Endodermal cell (in vitro differentiated cells): ENCODE measurements at regions not wholly inside any gene's neighbourhood (a gene's known extent, or its start where the extent isn't known, plus 50 kb on each side); places are given as distances from the start of the nearest gene placed in this dataset.

Experiments
- DNase-seq: peaks from one replicate; pipeline ENCODE4 v3.0.0-alpha.2; 2017
- H3K27ac ChIP-seq: 2 replicates; pipeline ENCODE4 v1.5.1; 2013; ENCODE audit warnings: mild to moderate bottlenecking, low read depth, low read length, moderate library complexity
- H3K27me3 ChIP-seq: 2 replicates; pipeline ENCODE4 v1.6.1; 2013; ENCODE audit warnings: mild to moderate bottlenecking, low read length, moderate library complexity; ENCODE audit not compliant: insufficient read depth, control insufficient read depth, poor library complexity, severe bottlenecking
- H3K36me3 ChIP-seq: 2 replicates; pipeline ENCODE4 v1.7.0; 2013; ENCODE audit warnings: mild to moderate bottlenecking, low read length, moderate library complexity; ENCODE audit not compliant: control insufficient read depth, insufficient read depth
- H3K4me1 ChIP-seq: one replicate; pipeline ENCODE4 v1.7.0; 2013; ENCODE audit warnings: low read length; ENCODE audit not compliant: control insufficient read depth, insufficient read depth
- H3K4me3 ChIP-seq: 2 replicates; pipeline ENCODE4 v1.5.1; 2013; ENCODE audit warnings: mild to moderate bottlenecking, low read length, moderate library complexity
- H3K9ac ChIP-seq: 2 replicates; pipeline ENCODE4 v1.6.1; 2013; ENCODE audit warnings: mild to moderate bottlenecking, low read length, moderate library complexity; ENCODE audit not compliant: poor library complexity, severe bottlenecking; ENCODE audit errors: extremely low read depth
- H3K9me3 ChIP-seq: 2 replicates; pipeline ENCODE4 v1.6.1; 2013; ENCODE audit warnings: mild to moderate bottlenecking, low read length, moderate library complexity; ENCODE audit not compliant: control insufficient read depth
- H3K27ac Mint-ChIP-seq: 2 replicates; pipeline ENCODE4 v1.8.0; 2020; ENCODE audit warnings: mixed read lengths
- H3K27me3 Mint-ChIP-seq: 2 replicates; pipeline ENCODE4 v1.8.0; 2021; ENCODE audit warnings: mild to moderate bottlenecking, mixed read lengths; ENCODE audit not compliant: insufficient read depth
- H3K36me3 Mint-ChIP-seq: 2 replicates; pipeline ENCODE4 v1.8.0; 2020; ENCODE audit warnings: low read depth, mixed read lengths
- H3K4me1 Mint-ChIP-seq: 2 replicates; pipeline ENCODE4 v1.8.0; 2020; ENCODE audit warnings: mixed read lengths
- H3K4me3 Mint-ChIP-seq: 2 replicates; pipeline ENCODE4 v1.8.0; 2020; ENCODE audit warnings: mild to moderate bottlenecking, moderate library complexity, mixed read lengths
- H3K9me3 Mint-ChIP-seq: 2 replicates; pipeline ENCODE4 v1.8.0; 2020; ENCODE audit warnings: mild to moderate bottlenecking, mixed read lengths
- WGBS, 2 experiments: methylation state at CpG; one replicate each; pipeline versions ENCODE4 v1.1.5 to v1.1.7; 2013; ENCODE audit warnings: missing lambda C conversion rate in 2 of 2, mixed read lengths in 1 of 2; ENCODE audit not compliant: insufficient coverage in 1 of 2, insufficient read length in 1 of 2; 5-methylcytosine and 5-hydroxymethylcytosine counted together
- TF ChIP-seq, protein P1 (sequence below): fragments of 200-600 bp; sonication (generic); conservative IDR thresholded peaks from 2 replicates; pipeline ENCODE4 v1.5.0; 2021; ENCODE audit warnings: antibody characterized with exemption, mild to moderate bottlenecking

GRCh38 chr5:28219539-28219938 lies 1181.2 kb upstream of the CDH9 start:
- H3K27me3 ChIP-seq, result no peaks in the 10 kb centered on the region
- H3K9ac ChIP-seq, result no peak overlapping the region
- H3K27ac ChIP-seq, result no peak overlapping the region
- no peak overlapping the region for H3K4me3 Mint-ChIP-seq
- H3K27ac Mint-ChIP-seq, result no peak overlapping the region
- peaks cover 3% of the 10 kb centered on the region for H3K9me3 Mint-ChIP-seq
- H3K36me3 ChIP-seq, result no peaks in the 10 kb centered on the region
- no peaks in the 10 kb centered on the region for H3K9me3 ChIP-seq
- H3K4me1 ChIP-seq, result no peaks in the 10 kb centered on the region
- no peaks in the 10 kb centered on the region for H3K4me1 Mint-ChIP-seq
- no peak for DNase-seq
- no peaks in the 10 kb centered on the region for H3K36me3 Mint-ChIP-seq
- TF ChIP-seq, protein P1, sequence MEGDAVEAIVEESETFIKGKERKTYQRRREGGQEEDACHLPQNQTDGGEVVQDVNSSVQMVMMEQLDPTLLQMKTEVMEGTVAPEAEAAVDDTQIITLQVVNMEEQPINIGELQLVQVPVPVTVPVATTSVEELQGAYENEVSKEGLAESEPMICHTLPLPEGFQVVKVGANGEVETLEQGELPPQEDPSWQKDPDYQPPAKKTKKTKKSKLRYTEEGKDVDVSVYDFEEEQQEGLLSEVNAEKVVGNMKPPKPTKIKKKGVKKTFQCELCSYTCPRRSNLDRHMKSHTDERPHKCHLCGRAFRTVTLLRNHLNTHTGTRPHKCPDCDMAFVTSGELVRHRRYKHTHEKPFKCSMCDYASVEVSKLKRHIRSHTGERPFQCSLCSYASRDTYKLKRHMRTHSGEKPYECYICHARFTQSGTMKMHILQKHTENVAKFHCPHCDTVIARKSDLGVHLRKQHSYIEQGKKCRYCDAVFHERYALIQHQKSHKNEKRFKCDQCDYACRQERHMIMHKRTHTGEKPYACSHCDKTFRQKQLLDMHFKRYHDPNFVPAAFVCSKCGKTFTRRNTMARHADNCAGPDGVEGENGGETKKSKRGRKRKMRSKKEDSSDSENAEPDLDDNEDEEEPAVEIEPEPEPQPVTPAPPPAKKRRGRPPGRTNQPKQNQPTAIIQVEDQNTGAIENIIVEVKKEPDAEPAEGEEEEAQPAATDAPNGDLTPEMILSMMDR, result no peak
- no peak overlapping the region for H3K4me3 ChIP-seq
- H3K27me3 Mint-ChIP-seq, result no peaks in the 10 kb centered on the region

DNA sequence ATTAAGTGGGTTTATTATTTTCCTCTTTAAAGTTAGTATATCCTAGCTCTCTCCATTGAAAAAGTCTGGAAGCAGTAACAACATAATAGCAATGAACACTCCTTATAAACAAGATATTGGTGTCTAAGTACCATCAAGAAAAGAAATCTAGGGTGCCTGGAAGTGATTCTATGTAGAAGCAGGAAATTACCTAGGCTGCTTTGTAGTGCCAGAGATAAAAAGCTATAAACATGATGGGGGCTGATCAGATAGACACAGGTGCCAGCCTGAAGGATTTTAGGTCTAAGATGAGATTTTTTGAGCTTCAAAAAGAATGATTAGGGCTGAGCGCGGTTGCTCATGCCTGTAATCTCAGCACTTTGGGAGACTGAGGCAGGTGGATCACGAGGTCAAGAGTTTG lies 1179.3 kb upstream of the CDH9 start:
- H3K27ac Mint-ChIP-seq, result no peak overlapping the region
- no peak for DNase-seq
- H3K4me1 Mint-ChIP-seq, result no peaks in the 10 kb centered on the region
- H3K27me3 Mint-ChIP-seq, result no peaks in the 10 kb centered on the region
- no peaks in the 10 kb centered on the region for H3K27me3 ChIP-seq
- H3K4me1 ChIP-seq, result no peaks in the 10 kb centered on the region
- WGBS, 2 experiments, result 98% methylated on average over 3 of the region's 3 CpGs; no CpG with 5 or more reads in 1 of the 2 experiments
- no peaks in the 10 kb centered on the region for H3K9me3 ChIP-seq
- H3K36me3 Mint-ChIP-seq, result no peaks in the 10 kb centered on the region
- H3K9ac ChIP-seq, result no peak overlapping the region
- H3K9me3 Mint-ChIP-seq, result peaks cover 3% of the 10 kb centered on the region
- TF ChIP-seq, protein P1, result no peak
- no peak overlapping the region for H3K27ac ChIP-seq
- H3K4me3 ChIP-seq, result no peak overlapping the region
- no peak overlapping the region for H3K4me3 Mint-ChIP-seq
- no peaks in the 10 kb centered on the region for H3K36me3 ChIP-seq

DNA sequence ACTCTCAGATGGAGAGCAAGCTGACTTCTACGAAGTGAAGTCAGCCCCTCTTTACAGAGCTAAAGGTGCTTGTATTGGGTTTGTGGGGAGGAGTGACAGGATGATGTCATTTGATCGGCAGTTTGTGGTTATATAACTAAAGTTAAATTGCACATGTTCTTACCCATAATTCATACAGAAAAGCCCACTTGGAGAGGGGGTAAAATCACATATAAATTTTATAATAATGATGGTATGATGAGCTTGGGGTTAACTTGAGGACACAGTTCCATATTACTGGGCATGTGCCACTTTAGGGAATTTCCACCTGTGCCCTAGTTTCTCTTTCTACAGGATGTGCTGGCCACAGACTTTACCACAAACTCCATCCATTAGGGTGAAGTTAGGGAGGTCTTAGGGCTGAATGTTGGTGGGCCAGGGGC lies 1178.6 kb upstream of the CDH9 start:
- DNase-seq, result no peak
- Histone ChIP-seq H3K4me3 (no peak overlapping the region), H3K4me1 (no peaks in the 10 kb centered on the region), H3K9ac (no peak overlapping the region), H3K9me3 (no peaks in the 10 kb centered on the region), H3K27me3 (no peaks in the 10 kb centered on the region), H3K36me3 (no peaks in the 10 kb centered on the region), H3K27ac (no peak overlapping the region)
- Mint-ChIP-seq H3K27ac (no peak overlapping the region), H3K27me3 (no peaks in the 10 kb centered on the region), H3K4me1 (no peaks in the 10 kb centered on the region), H3K9me3 (peaks cover 3% of the 10 kb centered on the region), H3K36me3 (no peaks in the 10 kb centered on the region), H3K4me3 (no peak overlapping the region)
- TF ChIP-seq, protein P1, result no peak
- WGBS, 2 experiments, result 77% methylated on average over 2 of the region's 2 CpGs; no CpG with 5 or more reads in 1 of the 2 experiments
